ENCODE measurements at regions not wholly inside any gene's neighbourhood (a gene's known extent, or its start where the extent isn't known, plus 50 kb on each side); places are given as distances from the start of the nearest gene placed in this dataset.

- no peak for DNase-seq (ENCODE audit: low read depth)
Observed at GRCh38 chr3:194738254-194739093, 52.8 kb downstream of the FAM43A start.

DNA sequence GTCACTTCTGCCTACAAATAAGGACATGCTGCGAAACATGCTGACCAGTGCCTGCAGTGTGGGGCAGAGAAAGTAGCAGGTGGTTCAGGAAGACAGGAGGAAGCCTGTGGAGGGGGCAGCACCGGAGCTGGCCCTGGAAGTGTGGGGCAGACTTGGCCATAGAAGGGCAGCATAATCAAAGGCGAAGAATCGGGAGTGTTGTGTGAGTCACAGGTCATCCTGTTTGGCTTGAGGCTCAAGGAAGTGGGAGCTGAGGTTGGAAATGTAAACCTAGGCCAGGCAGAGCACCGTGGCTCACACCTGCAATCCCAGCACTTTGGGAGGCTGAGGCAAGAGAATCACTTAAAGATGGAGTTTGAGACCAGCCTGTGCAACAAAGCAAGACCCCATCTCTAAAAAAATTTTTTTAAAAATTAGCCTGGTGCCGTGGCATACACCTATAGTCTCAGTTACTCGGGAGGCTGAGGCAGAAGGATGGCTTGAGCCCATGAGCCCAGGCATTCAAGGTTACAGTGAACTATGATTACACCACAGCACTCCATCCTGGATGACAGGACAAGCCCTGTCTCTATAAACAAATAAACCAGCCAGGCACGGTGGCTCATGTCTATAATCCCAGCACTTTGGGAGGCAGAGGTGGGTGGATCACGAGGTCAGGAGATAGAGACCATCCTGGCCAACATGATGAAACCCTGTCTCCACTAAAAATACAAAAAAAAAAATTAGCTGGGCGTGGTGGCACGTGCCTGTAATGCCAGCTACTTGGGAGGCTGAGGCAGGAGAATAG lies 54.0 kb downstream of the FAM43A start:
- no peak for DNase-seq (ENCODE audit: low read depth)

DNA sequence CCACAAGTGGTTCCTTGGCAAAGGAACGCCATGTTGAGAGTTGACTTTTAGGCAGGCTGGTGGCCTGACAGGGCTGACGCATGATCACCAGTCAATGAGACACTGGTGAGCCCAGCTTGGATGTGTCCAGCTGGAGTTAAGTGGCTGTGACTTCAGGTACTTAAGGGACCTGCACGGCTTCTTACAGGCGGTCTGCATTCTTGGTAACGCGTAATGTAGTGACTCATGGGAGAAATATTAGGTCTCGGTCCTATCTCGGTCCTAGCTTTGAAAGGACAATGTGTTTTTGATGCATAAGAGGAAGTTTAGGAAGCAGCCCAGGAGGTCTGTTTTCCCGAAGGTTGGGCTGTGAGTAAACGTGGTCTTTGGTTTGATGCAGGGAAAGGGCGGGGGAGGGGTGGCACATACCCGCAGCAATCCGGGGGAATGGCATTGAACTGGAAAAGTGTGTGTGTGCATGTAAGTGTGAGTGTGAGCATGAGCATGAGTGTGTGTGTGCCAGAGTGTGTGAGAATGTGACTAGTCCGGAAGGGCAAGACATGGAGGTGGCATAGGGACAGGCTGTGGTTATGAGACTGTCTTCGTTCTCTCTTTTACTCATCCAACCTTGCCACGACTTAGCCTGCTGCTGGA lies 55.3 kb downstream of the FAM43A start:
- no peak for DNase-seq (ENCODE audit: low read depth)

DNA sequence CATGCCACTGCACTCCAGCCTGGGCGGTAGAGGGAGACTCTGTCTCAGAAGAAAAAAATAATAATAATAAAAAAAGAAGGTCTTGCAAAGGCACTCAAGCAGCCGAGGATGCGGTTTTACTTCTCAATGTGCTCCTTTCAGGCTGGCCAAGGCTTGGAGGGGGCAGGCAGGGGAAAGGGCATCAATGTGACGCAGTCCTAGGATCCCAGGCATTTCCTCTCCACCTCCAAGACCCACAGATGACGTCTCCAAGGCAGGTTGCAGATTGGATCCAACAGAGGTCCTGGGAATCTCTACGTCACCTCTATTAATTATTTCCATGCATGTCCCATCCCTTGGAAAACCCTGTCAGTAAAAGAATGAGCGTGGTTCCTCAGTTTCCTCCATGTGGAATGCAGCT lies 56.2 kb downstream of the FAM43A start:
- no peak for DNase-seq (ENCODE audit: low read depth)

- no peak for DNase-seq (ENCODE audit: low read depth)
Observed at GRCh38 chr3:194744826-194745225, 59.1 kb downstream of the FAM43A start.

- no peak for DNase-seq (ENCODE audit: low read depth)
Observed at GRCh38 chr3:194745422-194746184, 59.9 kb downstream of the FAM43A start.

DNA sequence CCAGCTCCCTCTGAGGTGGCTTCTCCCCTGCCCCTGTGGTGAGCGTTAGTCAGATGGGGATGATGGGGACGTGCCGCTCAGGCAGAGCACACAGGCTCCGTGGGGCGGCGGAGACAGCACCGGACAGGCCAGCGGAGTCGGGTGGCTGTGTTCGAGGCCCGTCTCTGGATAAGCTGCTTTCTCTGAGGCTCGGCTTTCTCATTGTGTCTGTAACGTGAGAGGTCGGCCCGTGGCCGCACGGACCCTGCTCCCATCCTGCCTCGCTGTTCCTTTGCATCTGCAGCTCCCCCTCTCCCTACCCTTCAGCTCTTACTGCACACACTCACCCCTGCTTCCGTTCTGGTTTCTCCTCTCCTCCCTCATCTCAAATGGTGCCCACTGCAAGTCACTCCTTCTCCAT lies 62.5 kb downstream of the FAM43A start:
- DNase-seq (ENCODE audit: low read depth) = no peak

- DNase-seq (ENCODE audit: low read depth) = no peak
Observed at GRCh38 chr3:194749631-194750490, 64.2 kb downstream of the FAM43A start.

DNA sequence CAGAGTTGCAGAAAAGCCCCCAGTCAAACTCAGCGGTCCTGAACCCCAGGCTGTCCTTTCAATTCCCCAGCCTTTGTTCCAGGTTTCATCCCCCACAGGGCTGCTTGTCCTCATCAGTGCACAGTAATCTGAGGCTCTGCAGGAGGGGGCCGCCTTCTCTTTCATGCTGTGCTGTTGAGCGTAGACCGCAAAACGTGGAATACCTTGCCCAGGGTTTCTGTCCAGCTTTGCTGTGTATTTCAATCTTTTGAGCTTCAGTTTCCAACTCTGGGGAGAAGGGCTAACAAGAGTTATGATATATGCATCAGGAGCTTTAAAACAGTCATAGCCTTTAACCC lies 64.8 kb downstream of the FAM43A start:
- no peak for DNase-seq (ENCODE audit: low read depth)

DNA sequence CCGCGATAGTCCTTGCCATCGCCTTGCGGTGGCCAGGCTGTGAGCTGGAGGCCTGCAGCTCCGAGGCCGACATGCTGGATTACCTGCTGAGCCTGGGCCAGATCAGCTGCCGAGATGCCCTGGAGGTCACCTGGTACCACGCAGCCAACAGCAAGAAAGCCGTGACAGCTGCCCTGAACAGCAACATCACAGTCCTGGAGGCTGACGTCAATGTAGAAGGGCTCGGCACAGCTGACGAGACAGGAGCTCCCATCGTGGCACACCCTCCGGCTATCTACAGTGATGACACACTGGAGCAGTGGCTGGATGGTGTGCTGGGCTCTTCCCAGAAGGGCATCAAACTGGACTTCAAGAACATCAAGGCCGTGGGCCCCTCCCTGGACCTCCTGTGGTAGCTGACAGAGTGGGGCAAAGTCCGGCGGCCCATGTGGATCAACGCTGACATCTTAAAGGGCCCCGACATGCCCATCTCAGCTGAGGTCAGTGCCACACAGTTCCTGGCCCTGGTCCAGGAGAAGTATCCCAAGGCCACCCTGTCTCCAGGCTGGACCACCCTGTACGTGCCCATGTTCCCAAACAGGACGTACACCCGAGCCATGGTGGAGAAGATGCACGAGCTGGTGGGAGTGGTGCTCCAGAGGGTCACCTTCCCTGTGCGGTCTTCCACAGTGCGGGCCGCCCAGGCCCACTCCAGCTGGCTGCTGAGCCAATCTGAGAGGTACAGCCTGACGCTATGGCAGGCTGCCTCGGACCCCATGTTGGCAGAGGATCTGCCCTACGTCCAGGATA lies 70.2 kb downstream of the FAM43A start:
- no peak for DNase-seq (ENCODE audit: low read depth)

DNA sequence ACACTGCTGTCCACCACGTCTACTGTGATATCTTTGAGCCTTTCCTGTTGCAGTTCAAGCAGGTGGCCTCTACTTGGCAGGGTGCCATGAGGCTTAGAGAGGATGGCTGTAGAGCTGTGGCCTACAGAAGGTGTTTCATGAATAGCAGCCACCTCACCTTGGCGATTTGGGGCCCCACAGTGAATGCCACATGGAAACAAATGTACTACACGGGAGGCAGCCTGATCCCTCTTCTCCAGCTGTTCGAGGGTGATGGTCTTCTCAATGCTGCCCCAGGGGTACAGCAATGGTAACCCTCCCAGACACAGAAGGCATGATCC lies 70.7 kb downstream of the FAM43A start:
- DNase-seq (ENCODE audit: low read depth) = no peak

- DNase-seq (ENCODE audit: low read depth) = no peak
Observed at GRCh38 chr3:194756791-194757325, 71.2 kb downstream of the FAM43A start.

DNA sequence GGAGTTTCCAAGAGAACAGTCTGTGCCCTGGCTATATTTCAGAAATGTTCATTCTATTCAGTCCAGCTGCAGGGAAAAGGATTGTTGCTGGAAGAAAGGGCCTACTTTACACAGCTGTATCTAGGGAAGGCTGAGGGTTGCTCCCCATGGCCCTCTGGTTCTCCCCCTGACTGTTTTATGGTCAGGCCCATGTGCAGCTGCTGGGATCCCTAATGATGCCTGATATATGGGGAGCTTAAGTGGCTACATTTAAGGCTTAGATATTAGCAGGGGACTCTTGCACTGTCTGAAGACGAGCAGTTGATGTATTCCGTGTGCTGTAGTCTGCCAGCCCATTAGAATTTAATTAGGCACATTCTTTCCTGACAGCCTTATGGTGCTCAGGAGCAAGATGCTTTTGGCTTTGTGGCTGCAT lies 72.0 kb downstream of the FAM43A start:
- DNase-seq (ENCODE audit: low read depth) = no peak

DNA sequence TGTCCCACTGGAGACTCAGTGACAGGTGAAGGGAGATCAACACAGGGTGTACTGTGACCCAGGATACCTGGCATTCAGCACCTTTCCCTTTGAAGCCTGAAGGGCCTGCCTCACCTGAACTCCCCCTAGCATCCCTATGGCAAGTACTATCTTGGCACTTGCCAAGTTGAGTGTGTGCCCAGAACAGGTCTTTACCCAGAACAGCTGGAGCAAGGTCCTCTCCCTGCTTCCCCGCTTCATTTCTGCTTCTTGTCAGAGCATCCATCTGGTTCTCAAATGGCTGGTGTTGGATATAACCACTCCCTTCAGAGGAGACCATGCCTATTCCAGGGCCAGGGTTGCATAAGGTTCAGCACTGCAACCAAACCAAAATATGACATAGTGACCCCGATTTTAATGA lies 73.0 kb downstream of the FAM43A start:
- DNase-seq (ENCODE audit: low read depth) = no peak

DNA sequence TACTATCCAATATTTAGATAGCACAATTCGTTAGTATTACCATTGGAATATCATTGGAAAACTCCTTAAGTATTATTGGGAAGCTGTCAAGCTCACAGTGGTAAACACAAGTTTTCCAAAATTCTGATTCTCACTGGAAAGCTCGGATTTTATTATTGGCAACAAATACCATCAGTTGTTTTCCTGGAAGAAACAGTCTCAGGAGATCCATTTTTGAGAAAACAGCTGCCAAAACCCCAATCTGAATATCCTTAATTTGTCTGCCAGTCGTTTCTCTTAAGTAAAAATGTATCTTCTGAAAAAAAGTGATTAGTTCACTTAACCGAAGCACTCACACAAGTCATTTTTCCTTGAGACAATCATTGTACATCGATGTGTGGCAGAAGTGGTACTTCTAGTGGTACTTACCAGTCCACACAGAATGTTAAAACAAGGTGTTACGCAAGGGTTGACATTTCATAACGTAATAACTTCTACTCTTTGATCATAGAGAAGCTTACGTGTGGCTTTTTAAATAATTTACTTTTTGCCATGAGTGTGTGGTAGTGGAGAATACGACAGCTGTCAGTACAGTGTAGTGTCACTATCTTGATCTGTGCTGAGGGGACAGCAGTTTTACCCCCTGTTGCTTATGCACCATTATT lies 74.9 kb downstream of the FAM43A start:
- no peak for DNase-seq (ENCODE audit: low read depth)

GRCh38 chr3:194761384-194761783 lies 75.7 kb downstream of the FAM43A start:
- DNase-seq (ENCODE audit: low read depth) = no peak

GRCh38 chr3:194766845-194767244 lies 81.2 kb downstream of the FAM43A start:
- DNase-seq (ENCODE audit: low read depth) = no peak

GRCh38 chr3:194767446-194768207 lies 81.9 kb downstream of the FAM43A start:
- DNase-seq (ENCODE audit: low read depth) = no peak

DNA sequence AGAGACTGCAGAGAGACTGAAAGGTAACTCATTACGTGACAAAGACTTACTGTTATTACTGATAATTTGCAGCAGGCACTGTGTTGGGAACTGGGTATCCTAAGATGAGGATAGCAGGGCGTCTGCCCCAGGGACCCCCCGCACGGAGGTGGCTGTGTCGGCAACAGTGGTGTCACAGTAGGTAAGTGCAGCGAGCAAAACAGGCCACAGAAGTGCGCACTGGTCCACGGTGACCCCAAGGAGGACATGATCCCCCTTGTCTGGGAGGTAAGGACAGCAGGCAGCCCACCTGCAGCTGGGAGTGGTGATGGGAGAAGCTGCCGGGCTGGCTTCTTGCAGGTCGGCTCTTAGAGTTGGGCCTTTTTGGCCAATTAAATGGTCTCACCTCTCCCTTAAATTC lies 82.9 kb downstream of the FAM43A start:
- DNase-seq (ENCODE audit: low read depth) = peak; percentile 4

All from stimulated activated CD8-positive, alpha-beta memory T cell treated with anti-CD3 and anti-CD28 coated beads, Interleukin-15, amount 100 ng/mL, for 24 hours (primary cell).